HG03439 (cell line): ENCODE measurements at regions not wholly inside any gene's neighbourhood (a gene's known extent, or its start where the extent isn't known, plus 50 kb on each side); places are given as distances from the start of the nearest gene placed in this dataset.
"Not testable (repeated sequence)": the region's sequence is repeated elsewhere in the genome, so short reads cannot be mapped to it uniquely, and the experiment has no call there.

Source experiments
- ATAC-seq: cut with Tn5 transposase; IDR thresholded peaks from one replicate; pipeline ENCODE4 v1.9.1; 2021; ENCODE audit warnings: mild to moderate bottlenecking, moderate library complexity; ENCODE audit not compliant: unreplicated experiment

- ATAC-seq: no peak
These were observed 70.4 kb downstream of the TDRD15 start for GRCh38 chr2:21194147-21194546.

DNA sequence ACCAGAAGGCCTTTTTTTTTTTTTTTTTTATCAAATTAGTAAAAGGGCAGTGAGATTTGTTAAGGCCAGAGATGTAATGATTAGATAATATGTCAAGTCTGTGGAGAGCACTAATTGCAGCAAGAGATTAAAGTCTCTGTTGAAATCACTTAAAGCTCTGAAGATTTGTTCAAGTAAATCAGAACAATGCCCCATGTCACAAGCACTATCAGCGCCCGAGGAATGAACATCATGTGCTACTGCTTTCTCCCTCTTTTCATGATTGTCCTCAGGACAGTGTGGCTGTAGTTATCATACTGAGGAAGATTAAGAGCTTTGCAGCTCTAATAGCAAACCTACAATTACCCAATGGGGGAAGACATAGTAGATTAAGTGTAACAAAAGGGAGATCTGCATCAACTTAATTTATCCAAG is 71.1 kb downstream of the TDRD15 start:
- ATAC-seq: no peak

DNA sequence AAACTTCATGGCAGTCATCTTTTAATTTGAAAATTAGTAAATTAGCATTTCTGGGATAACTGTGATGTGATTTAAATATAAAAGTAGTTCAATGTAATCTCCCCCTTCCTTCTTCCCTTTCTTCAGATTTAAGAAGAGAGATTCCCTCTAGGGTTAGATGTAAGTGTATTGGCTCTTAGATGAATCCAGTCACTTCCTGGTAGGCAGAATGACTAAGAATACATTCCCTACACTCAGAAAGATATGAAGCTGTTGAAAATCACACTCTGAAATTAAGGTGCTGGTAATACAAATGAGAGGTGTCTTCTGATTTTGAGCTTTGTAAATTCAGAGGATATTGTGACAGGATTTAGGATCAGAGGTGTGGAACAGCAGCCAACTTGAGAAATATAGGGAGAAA is 71.6 kb downstream of the TDRD15 start:
- no peak for ATAC-seq

GRCh38 chr2:21198637-21199036 is 74.9 kb downstream of the TDRD15 start:
- no peak for ATAC-seq

GRCh38 chr2:21203976-21204375 is 80.2 kb downstream of the TDRD15 start:
- ATAC-seq: no peak

GRCh38 chr2:21214085-21214484 is 90.3 kb downstream of the TDRD15 start:
- ATAC-seq: not testable (repeated sequence)

- ATAC-seq: no peak
These were observed 93.7 kb downstream of the TDRD15 start for GRCh38 chr2:21217442-21217841.

- no peak for ATAC-seq
These were observed 97.2 kb downstream of the TDRD15 start for GRCh38 chr2:21220930-21221329.

DNA sequence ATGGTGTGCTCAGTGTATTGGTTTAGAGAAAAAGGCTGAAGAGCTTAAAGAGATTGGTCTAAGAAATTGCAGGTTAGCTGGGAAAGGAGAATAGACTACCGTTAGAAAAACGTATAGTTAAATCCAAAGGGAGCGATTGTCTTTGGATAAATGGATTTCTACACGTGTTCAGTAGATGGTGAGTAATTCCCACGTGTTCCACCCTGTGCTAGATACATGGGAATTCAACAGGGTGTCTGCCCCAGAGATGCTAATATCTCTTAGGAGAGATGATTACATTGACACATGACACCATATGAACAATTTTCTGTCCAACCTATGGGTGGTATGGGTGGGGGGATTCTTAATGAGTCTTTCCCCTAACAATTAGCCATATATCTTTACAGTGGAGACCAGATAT is 99.8 kb downstream of the TDRD15 start:
- no peak for ATAC-seq

DNA sequence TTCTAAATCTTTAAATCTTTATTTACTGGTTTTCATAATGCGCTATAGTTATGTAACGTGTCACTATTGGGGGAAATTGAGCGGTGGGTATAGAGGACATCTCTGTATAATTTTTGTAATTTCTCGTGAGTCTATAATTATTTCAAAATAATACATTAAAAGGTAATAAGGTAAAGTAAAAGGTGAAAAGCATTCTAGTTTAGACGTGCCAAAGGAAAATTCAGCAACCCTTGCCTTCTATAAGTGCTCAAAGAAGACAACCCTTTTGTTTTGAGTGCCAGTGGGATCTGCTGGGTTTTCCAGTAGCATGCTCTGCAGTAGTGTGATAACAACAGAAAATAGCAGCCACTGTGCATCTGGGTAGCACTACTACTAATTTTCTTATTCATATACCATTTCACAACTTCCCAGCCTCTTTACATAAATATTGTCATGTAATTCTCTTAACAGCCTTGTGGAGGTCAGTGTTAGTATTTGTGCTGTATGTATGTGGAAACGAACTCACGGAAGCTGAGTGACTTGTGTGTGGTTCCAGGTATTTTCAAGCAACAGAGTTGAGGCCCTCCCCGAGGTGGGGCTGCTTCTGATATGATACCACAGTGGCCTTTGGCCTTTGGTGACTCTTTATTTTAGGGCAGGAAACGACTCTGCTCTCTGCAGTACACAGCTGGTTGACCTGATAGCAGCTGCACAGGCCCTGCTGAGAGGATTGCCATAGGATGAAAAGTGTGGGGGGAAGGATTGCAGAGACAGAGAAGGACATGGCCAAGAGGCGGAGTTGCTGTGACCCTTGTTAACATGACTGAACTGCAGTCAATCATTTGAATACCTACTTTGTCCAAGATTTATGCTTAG is 104.5 kb downstream of the TDRD15 start:
- ATAC-seq: no peak

DNA sequence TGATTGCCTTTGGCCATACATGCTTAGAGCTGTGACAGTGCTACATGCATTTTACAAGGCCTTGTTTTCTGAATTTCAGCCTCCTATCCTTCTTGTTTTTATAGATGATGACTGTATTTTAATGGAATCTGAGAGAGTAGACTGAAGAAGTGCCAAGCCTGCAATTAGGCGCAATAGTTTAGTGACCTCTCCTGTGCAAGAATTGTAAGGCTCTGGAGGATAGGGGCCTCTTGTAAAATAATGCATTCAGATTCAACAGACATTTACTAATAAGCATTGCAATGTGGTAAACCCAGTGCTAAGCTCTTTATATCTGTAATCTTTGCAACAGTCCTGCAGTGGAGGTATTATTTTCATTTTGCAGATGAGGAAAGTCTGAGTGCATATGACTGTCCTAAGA is 105.5 kb downstream of the TDRD15 start:
- ATAC-seq: no peak

GRCh38 chr2:21230140-21230539 is 106.4 kb downstream of the TDRD15 start:
- ATAC-seq: no peak

DNA sequence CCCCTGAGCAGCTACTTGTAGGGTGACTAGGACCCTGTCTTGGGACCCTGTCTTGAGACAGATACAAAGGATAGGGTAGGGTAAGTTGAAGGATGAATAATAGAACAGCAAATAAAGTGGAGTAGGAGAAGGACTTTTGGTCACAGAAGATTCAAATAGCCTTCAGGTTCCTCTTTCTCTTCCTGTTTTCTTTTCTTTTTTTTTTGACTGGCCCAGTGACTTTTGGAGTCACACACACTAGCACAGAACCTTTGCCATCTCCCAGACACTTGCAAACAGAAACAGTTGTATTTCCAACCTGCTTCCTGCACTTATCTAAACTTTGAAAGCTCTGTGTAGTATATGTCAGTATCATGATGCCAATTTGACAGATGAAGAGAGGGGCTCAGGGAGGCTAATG is 108.2 kb downstream of the TDRD15 start:
- ATAC-seq: no peak

DNA sequence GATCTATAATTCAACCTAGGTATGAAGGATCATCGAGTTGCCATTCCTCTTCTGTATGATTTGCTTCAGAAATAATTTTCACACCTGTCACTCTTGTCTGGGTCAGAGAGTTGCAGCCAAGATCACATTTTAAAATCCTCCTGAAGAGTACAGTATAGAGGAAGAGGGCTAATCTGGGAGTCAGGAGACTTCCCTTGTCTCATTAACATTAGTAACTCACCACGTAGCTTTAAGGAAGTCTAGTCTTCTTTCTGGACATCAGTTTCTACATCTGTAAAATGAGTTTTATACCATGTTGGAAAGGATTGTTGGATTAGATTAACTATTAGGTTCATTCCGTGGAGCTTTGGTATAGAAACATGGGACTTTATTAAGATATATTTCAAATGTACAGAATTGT is 109.4 kb downstream of the TDRD15 start:
- no peak for ATAC-seq

DNA sequence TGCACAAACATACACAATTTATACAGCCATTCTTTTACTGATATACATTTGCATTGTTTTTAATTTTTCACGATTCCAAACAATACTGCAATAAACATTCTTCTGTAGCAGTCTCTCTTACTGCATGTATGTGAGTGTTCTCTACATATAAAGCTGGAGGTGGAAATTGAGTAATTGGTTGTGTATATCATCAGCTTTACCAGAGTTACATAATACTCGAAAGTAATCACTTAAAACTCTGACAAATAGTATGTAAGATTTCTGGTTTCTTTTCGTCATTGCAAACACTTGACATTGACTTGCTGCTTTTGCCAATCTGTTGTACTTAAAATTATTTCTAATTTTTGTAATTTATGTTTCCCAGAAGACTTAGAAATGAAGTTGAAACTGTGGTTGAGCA is 110.2 kb downstream of the TDRD15 start:
- no peak for ATAC-seq

- ATAC-seq: no peak
These were observed 110.8 kb downstream of the TDRD15 start for GRCh38 chr2:21234464-21235120.

- not testable (repeated sequence) for ATAC-seq
These were observed 116.0 kb downstream of the TDRD15 start for GRCh38 chr2:21239749-21240148.

DNA sequence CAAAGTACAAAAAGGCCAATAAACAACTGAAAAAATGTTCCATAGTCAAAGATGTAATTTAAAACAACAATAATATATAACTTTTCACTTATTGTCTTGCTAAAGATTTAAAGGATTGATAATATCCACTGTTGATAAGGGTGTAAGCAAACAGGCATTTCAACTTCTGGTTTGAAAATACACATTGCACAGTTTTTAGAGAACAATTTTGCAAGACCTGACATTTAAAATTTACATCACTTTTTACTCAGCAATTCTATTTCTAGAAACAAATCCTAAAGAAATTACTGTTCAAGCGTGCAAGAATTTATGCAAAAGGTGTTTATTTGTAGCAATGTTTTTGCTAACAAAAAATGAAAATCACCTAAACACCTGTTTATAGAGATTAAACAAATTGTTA is 120.4 kb downstream of the TDRD15 start:
- ATAC-seq: no peak

- no peak for ATAC-seq
These were observed 121.8 kb downstream of the TDRD15 start for GRCh38 chr2:21245565-21245964.

- ATAC-seq: no peak
These were observed 125.6 kb downstream of the TDRD15 start for GRCh38 chr2:21249367-21249766.

DNA sequence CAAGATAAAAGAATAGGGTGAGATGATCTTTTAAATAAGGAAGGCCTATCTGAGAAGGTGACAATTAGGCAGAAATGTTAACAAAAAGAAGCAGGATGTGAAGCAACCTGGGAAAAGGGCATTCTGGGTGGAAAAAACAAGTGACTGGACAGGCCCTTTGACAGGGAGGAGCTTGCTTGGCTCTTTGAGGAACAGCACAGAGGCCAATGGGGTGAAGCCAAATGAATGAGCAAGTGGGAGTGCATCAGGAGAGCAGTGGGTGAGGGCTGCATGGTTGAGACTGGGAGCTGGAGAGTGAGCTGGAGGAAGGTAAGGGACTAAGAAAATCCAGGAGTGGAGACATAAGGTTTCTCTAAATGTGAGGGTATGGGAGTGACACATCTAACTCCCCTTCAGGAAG is 126.9 kb downstream of the TDRD15 start:
- ATAC-seq: no peak

GRCh38 chr2:21251216-21251980 is 127.6 kb downstream of the TDRD15 start:
- ATAC-seq: no peak
